ENCODE measurements at regions not wholly inside any gene's neighbourhood (a gene's known extent, or its start where the extent isn't known, plus 50 kb on each side); places are given as distances from the start of the nearest gene placed in this dataset.

DNA sequence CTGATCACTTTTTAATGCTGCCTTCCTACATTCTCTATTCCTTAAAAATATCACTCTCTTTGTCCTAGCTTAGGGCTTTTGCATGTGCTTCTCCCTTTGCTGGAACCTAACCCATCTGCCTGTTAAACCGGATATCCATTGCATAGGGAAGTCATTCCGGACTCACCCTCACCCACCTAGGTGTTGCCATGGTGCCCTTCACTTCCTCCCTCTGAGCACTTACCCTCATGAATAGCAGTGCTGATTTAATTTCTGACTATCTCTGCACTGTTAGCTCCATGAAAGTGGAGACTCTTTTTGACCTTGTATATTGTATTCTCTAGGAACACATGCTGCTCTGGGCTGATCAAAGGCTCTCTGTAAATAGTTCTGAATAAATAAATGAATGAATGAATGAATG is 401.9 kb downstream of the PCDH20 start:
- TF ChIP-seq EP300 (IDR thresholded peaks at IDR 0.05) (no peak), POLR2A (IDR thresholded peaks at IDR 0.05) (no peak)
- TF ChIP-seq, protein P1, sequence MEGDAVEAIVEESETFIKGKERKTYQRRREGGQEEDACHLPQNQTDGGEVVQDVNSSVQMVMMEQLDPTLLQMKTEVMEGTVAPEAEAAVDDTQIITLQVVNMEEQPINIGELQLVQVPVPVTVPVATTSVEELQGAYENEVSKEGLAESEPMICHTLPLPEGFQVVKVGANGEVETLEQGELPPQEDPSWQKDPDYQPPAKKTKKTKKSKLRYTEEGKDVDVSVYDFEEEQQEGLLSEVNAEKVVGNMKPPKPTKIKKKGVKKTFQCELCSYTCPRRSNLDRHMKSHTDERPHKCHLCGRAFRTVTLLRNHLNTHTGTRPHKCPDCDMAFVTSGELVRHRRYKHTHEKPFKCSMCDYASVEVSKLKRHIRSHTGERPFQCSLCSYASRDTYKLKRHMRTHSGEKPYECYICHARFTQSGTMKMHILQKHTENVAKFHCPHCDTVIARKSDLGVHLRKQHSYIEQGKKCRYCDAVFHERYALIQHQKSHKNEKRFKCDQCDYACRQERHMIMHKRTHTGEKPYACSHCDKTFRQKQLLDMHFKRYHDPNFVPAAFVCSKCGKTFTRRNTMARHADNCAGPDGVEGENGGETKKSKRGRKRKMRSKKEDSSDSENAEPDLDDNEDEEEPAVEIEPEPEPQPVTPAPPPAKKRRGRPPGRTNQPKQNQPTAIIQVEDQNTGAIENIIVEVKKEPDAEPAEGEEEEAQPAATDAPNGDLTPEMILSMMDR (IDR thresholded peaks at IDR 0.05): no peak

Measured in gastroesophageal sphincter (tissue), 3 donors.